ENCODE measurements at regions not wholly inside any gene's neighbourhood (a gene's known extent, or its start where the extent isn't known, plus 50 kb on each side); places are given as distances from the start of the nearest gene placed in this dataset.
"Not testable (repeated sequence)": the region's sequence is repeated elsewhere in the genome, so short reads cannot be mapped to it uniquely, and the experiment has no call there.

GRCh38 chr9:126057121-126057825 is 269.4 kb upstream of the MVB12B start:
- DNase-seq, result peak; percentile 30 to 63

GRCh38 chr9:126058011-126058531 is 268.6 kb upstream of the MVB12B start:
- no peak for DNase-seq

- DNase-seq, result no peak
Measured at GRCh38 chr9:126058591-126058990, 268.0 kb upstream of the MVB12B start.

GRCh38 chr9:126061575-126061974 is 265.1 kb upstream of the MVB12B start:
- no peak for DNase-seq

- DNase-seq, result no peak
Measured at GRCh38 chr9:126062158-126062886, 264.3 kb upstream of the MVB12B start.

GRCh38 chr9:126063326-126063725 is 263.3 kb upstream of the MVB12B start:
- DNase-seq, result no peak

GRCh38 chr9:126066131-126066530 is 260.5 kb upstream of the MVB12B start:
- DNase-seq, result no peak

GRCh38 chr9:126067031-126067734 is 259.4 kb upstream of the MVB12B start:
- no peak for DNase-seq

GRCh38 chr9:126068534-126069230 is 257.9 kb upstream of the MVB12B start:
- DNase-seq, result no peak

- no peak for DNase-seq
Measured at GRCh38 chr9:126069400-126069955, 257.2 kb upstream of the MVB12B start.

GRCh38 chr9:126070058-126070655 is 256.5 kb upstream of the MVB12B start:
- no peak for DNase-seq

- DNase-seq, result no peak
Measured at GRCh38 chr9:126071076-126071750, 255.4 kb upstream of the MVB12B start.

GRCh38 chr9:126077656-126078055 is 249.0 kb upstream of the MVB12B start:
- not testable (repeated sequence) for DNase-seq

GRCh38 chr9:126080641-126081040 is 246.0 kb upstream of the MVB12B start:
- DNase-seq, result no peak

- DNase-seq, result no peak
Measured at GRCh38 chr9:126081746-126082145, 244.9 kb upstream of the MVB12B start.

- no peak for DNase-seq
Measured at GRCh38 chr9:126084008-126084407, 242.6 kb upstream of the MVB12B start.

- no peak for DNase-seq
Measured at GRCh38 chr9:126084696-126085095, 241.9 kb upstream of the MVB12B start.

GRCh38 chr9:126085170-126085569 is 241.5 kb upstream of the MVB12B start:
- no peak for DNase-seq

- DNase-seq, result no peak
Measured at GRCh38 chr9:126088336-126088735, 238.3 kb upstream of the MVB12B start.

- DNase-seq, result no peak
Measured at GRCh38 chr9:126089789-126090188, 236.8 kb upstream of the MVB12B start.

GRCh38 chr9:126093771-126094170 is 232.9 kb upstream of the MVB12B start:
- DNase-seq, result no peak
